ENCODE measurements at regions not wholly inside any gene's neighbourhood (a gene's known extent, or its start where the extent isn't known, plus 50 kb on each side); places are given as distances from the start of the nearest gene placed in this dataset.

- no peak overlapping the region for H3K18ac ChIP-seq (ENCODE audit: low read depth, low read length)
- H3K79me1 ChIP-seq (ENCODE audit: low read depth in 1 of 2, low read length in 2 of 2), result no peaks in the 10 kb centered on the region
- H3K9me1 ChIP-seq (ENCODE audit: insufficient read depth, low read length), result no peaks in the 10 kb centered on the region
- no peak overlapping the region for H3K9ac ChIP-seq (ENCODE audit: low read depth, low read length)
- H4K5ac ChIP-seq (ENCODE audit: low read depth, low read length), result no peak overlapping the region
- H3K4me1 ChIP-seq (ENCODE audit: control insufficient read depth, insufficient read depth, low read length), result no peaks in the 10 kb centered on the region
- H2BK120ac ChIP-seq (ENCODE audit: low read depth, low read length), result no peak overlapping the region
- no peak for DNase-seq
- no CpG with 5 or more reads among the region's 4 CpGs for WGBS, 2 experiments (ENCODE audit: extremely low coverage in 2 of 2, insufficient read length in 1 of 2)
- H2AK5ac ChIP-seq (ENCODE audit: low read depth, low read length), result no peak overlapping the region
- no peak overlapping the region for H4K8ac ChIP-seq (ENCODE audit: low read depth in 2 of 2, low read length in 2 of 2)
- in situ Hi-C loops (cut with MboI; ENCODE audit: low sequenced_read_pairs), result no loop called here
- dilution Hi-C loops (cut with HindIII; ENCODE audit: low sequenced_read_pairs, unreplicated experiment), result no loop called here
- H3K36me3 ChIP-seq (ENCODE audit: control insufficient read depth, insufficient read depth, low read length), result no peaks in the 10 kb centered on the region
- no peak overlapping the region for H3K23ac ChIP-seq (ENCODE audit: low read depth, low read length)
- no peak overlapping the region for H2BK15ac ChIP-seq (ENCODE audit: low read depth, low read length)
- no peaks in the 10 kb centered on the region for H3K27me3 ChIP-seq (ENCODE audit: control insufficient read depth, insufficient read depth, low read length)
- BruUV-seq (replicated peaks), result no TSS peak
- H3K4me3 ChIP-seq (ENCODE audit: insufficient read depth, low read depth, low read length), result no peak overlapping the region
- peaks cover 6% of the 10 kb centered on the region for H3K9me3 ChIP-seq (ENCODE audit: control insufficient read depth, insufficient read depth, low read length)
- ChIA-PET POLR2A (ENCODE audit: unreplicated experiment) (no interaction called here), CTCF (no interaction called here)
- H3K4ac ChIP-seq (ENCODE audit: low read depth, low read length), result no peak overlapping the region
- H3K56ac ChIP-seq (ENCODE audit: extremely low read depth, insufficient read depth, low read length), result no peak overlapping the region
- no peak for ATAC-seq (ENCODE audit: low read depth)
- H3K27ac ChIP-seq (ENCODE audit: insufficient read depth, low read length), result no peak overlapping the region
- no peak overlapping the region for H3K14ac ChIP-seq (replicated peaks; ENCODE audit: low read depth, low read length)
- H4K20me1 ChIP-seq (ENCODE audit: insufficient read depth, low read length), result no peaks in the 10 kb centered on the region
- no peak overlapping the region for H2BK20ac ChIP-seq (ENCODE audit: low read depth, low read length)
- TF ChIP-seq CEBPB (IDR thresholded peaks at IDR 0.05; ENCODE audit: low read depth, low read length), result no peak
- TF ChIP-seq MAFK (IDR thresholded peaks at IDR 0.05; ENCODE audit: low read depth, low read length), result no peak
- TF ChIP-seq CHD1 (IDR thresholded peaks at IDR 0.05; ENCODE audit: low read depth, low read length), result no peak
- no peak for TF ChIP-seq NFE2L2 (IDR thresholded peaks at IDR 0.05; ENCODE audit: low read depth, low read length)
- TF ChIP-seq FOS (IDR thresholded peaks at IDR 0.05; ENCODE audit: low read depth, low read length), result no peak
- TF ChIP-seq USF2 (IDR thresholded peaks at IDR 0.05; ENCODE audit: low read depth, low read length), result no peak
- intact Hi-C loops (cut with micrococcal nuclease), result no loop called here
- no peak overlapping the region for H3K4me2 ChIP-seq (ENCODE audit: low read depth, low read length)
- no peak overlapping the region for H2BK5ac ChIP-seq (ENCODE audit: low read depth, low read length, poor library complexity, severe bottlenecking)
- H2AK9ac ChIP-seq (replicated peaks; ENCODE audit: low read depth, low read length, poor library complexity), result no peak overlapping the region
- no peak overlapping the region for H4K91ac ChIP-seq (ENCODE audit: insufficient read depth, low read depth, low read length)
- no peak overlapping the region for H2AFZ ChIP-seq (replicated peaks; ENCODE audit: low read length, poor library complexity)
Observed at GRCh38 chr3:20861454-20861853, 675.4 kb upstream of the SGO1 start.
